Left colon (tissue), 2 donors: ENCODE measurements at regions not wholly inside any gene's neighbourhood (a gene's known extent, or its start where the extent isn't known, plus 50 kb on each side); places are given as distances from the start of the nearest gene placed in this dataset.
"Not testable (repeated sequence)": the region's sequence is repeated elsewhere in the genome, so short reads cannot be mapped to it uniquely, and the experiment has no call there.

ENCODE experiments used
- ATAC-seq: fragments of 200-7000 bp; cut with Tn5 transposase; one replicate; pipeline ENCODE4 v1.9.1; 2020; ENCODE audit warnings: mild to moderate bottlenecking, moderate library complexity
- DNase-seq, 2 donors: peaks; one replicate each; pipeline ENCODE4 v3.0.0-alpha.2; 2020
- intact Hi-C, 2 donors: fragments of 100-400 bp; cut with DNase I in 1 of 2; cut with micrococcal nuclease in 1 of 2; formaldehyde crosslinking; loops; one replicate each; pipeline versions ENCODE4 v1.11.2 to v1.14.0; 2022; cut with DNase I, micrococcal nuclease
- donor health status: DM: no; HTN: no; CAD: no.
- donor health status: DM: yes; HTN: yes; CAD: no.

DNA sequence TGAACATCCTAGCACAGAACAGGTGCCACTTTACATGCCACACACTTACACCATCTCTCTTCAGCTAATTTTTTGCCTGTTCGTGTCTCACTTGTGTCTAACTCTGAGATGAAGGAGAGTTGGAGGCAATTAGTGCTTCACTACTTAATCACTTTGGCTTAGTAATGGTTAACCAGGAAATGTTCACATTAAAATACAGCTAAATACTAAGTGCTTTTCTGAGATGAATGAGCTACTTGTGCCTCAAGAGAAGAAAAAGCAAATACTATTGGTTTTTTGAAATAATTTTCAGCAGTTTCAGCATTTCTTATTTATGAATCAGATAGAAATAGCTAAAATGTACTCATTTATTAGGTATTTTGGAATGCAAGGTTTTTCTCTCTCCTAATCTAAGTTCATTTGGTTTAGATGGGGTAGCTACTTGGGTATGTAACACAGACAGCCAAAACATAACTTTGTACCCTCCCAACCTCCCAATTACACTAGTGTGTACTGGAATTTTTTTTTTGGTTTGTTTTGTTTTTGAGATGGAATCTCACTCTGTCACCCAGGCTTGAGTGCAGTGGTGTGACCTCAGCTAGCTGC, 1474.1 kb upstream of the SEL1L start:
- ATAC-seq: no peak
- intact Hi-C loops: no loop called here
- DNase-seq: no peak

DNA sequence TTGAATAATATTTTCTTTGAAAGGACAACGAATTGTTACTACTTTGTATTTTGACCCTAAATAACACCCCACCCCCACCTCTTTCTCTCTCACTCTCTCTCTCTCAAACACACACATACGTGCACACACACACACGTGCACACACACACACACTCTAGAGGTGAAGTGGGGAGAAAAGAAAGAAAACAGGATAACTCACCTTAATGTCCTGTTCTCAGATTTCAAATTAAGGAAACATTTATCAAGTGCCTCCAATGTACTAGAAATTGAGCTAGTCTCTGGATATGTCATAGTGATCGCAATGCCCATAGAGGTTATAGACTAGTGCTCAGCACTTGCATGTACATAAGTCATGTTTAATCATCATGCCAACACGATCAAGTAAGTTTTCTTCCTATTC, 1483.6 kb upstream of the SEL1L start:
- intact Hi-C loops: no loop called here
- DNase-seq (no peak), ATAC-seq (no peak)

DNA sequence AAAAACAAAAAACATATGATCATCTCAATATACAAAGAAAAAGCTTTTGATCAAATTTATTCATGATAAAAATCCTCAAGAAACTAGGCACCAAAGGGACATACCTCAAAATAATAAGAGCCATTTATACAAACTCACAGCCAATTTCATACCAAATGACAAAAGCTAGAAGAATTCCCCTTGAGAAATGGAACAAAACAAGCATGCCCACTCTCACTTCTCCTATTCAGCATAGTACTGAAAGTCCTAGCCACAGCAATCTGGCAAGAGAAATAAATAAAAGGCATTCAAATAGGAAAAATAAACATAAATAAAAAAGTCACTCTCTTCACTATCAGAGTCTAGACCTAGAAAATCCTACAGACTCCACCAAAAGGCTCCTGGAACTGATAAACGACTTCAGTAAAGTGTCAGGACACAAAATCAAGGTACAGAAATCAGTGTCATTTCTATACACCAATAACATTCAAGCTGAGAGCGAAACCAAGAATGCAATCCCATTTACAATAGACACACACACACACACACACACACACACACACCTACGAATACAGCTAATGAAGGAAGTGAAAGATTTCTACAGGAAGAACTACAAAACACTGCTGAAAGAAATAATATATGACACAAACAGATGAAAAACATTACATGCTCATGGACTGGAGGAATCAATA, 1486.2 kb upstream of the SEL1L start:
- no peak for ATAC-seq
- intact Hi-C loops: no loop called here

DNA sequence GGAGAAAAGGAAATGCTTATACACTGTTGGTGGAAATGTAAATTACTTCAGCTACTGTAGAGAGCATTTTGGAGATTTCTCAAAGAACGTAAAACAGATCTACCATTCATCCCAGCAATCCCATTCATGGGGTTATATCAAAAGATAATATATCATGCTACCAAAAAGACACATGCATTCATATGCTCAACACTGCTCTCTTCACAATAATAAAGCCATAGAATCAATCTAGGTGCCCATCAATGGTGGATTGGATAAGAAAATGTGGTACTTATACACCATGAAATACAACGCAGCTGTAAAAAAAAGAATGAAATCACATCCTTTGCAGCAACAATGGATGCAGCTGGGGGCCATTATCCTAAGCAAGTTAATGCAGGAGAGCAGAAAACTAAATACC, 1487.7 kb upstream of the SEL1L start:
- no peak for DNase-seq
- intact Hi-C loops: no loop called here
- ATAC-seq: no peak

More for the DNA sequence above, 1486.2 kb upstream of the SEL1L start:
- DNase-seq: no peak

DNA sequence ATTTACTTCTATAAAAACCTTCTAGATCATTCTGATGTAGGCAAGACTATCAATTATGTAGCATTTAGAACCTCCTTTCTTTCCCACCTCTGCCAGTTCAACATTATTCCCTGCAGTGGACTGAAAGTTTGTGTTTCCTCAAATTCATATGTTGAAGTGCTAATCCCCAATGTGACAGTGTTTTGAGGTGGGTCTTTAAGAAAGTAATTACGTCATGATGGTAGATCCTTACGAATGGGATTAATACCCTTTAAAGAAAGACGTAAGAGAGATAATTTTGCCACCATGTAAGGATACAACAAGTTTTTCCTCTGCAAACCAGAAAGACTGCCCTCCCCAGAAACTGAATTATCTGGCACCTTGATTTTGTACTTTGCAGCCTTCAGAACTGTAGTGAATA, 1489.7 kb upstream of the SEL1L start:
- intact Hi-C loops: no loop called here
- DNase-seq (no peak), ATAC-seq (no peak)

DNA sequence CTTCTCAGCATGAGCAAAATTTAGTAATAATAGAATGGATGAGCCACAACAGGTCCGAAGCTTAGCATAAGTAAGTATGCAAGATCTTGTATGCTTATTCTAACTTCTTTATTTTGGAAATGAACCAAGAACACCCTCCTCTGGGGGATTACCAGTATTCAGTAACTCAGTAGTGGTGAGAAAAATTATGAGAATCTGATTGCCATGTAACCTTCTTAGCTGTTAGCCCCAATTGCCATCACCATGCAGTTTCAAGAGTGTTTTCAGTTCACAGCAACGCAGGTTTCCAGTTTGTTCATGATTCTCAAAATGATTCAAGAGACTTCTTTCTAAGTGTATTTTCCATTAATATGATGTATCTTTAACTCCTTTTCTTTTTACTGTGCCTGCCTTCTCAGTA, 1507.6 kb upstream of the SEL1L start:
- ATAC-seq (no peak), DNase-seq (no peak)
- intact Hi-C loops: no loop called here

DNA sequence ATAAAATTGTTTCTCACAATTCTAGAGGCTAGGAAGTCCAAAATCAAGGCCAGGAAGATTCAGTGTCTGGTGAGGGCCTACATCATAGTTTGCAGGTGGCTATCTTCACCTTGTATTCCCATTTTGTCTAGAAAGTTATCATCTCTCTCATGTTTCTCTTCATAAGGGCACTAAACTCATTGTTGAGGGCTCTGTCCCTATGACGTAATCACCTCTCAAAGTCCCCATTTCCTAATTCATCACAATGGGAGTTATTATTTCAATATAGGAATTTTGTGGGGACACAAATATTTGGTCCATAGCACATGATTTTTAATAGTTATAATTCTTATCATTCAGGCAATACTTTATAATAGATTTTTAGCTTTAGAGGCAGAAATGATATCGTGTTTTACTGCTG, 1509.2 kb upstream of the SEL1L start:
- ATAC-seq: no peak
- DNase-seq: no peak
- intact Hi-C loops: no loop called here

DNA sequence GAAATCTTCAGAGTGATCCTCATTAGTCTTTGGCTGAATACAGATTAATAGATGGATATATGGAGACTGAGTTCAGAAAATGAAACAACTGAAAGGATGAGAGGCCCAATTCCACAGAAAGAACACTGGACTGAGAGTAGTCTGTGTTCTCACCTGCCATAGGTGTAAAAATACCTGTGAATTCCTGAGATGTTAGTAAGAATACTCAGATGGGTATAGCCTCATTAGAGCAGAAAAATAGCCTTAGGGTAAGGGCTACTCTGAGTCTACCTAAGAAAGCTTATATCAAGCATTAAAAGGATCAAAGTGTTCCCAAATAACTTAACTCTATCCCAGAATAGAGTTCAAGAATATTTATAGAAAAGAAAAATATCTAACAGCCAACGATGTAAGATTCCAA, 1510.3 kb upstream of the SEL1L start:
- intact Hi-C loops: no loop called here
- no peak for DNase-seq
- ATAC-seq: no peak

DNA sequence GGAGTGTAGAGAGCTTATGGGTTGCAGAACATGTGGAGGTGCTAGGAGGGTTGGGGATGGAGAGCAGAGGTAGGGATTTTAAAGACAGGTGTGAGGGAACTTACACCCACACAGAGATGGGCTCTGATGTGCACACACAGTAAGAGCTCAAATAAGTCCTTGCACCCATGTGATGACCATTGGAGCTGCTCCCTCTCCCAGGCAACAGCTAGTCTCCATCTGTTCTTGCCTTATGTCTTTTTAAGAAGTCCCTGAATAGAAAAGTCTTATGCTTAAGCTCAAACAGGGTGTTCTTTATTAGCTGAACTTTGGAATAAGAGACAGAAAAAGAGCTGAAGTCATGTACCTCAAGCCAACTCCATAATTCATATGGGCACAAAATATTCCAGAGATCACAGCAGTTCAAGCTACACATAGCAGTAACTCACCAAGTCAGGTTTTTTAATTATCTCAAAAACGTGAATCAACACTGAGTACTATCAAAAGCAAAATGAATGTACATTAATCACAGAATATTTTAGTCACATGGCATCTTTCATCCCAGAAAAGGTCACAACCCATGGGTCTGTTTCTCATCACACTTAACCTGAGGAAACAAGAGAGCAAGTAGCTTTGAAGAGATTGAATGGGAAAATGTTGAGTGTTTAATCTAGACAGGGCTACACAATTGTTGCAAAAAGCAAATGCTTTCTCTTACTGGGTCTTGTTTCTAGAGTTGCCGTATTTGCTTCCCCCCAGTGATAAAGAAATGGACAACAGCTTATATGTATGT, 1513.6 kb upstream of the SEL1L start:
- intact Hi-C loops: no loop called here
- DNase-seq (no peak), ATAC-seq (no peak)

DNA sequence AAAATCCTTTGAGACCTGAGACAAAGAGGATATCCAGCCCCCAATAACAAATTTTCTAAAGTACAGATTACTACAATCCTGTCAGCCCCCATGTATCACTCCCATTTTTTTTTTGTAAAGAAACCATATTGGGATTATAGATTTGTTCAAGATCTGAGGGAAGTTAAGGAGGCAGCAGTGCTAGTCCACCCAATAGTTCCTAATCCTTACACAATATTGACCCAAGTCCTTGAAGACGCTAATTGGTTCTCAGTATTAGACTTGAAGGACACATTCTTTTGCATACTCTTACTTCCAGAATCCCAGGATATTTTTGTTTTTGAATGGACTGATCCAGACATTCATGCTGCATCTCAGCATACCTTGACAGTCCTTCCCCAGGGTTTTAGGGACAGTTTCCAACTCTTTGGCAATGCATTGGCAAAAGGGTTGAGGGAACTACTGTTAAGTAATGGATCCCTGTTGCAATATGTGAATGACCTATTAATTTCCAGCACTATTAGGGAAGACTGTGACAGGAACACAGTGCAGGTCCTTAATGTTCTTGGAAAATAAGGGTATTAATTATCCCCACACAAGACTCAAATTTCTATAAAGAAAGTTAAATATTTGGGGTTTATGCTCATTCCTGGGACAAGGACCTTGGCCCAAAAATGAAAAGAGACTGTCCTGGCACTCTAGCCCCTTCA, 1519.5 kb upstream of the SEL1L start:
- ATAC-seq: no peak
- no peak for DNase-seq

DNA sequence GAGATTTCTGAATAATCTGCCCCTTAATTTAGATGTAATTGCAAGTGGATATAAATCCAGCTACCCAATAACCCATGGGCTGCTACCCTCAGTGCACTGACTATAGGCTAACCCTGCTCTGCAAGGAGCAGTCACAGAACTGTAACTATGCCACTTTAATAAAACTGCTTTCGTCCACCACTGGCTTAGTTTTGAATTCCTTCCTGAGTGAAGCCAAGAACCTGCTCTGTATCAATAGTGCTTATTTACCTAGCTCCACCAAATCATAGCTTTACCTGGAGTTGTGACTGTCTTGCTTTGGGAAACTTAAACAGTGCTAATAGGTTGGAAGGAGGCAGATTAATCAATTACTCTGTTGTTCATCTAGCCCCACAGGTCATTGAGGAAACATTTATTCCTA, 1524.4 kb upstream of the SEL1L start:
- no peak for ATAC-seq
- DNase-seq: no peak

More for the DNA sequence above, 1519.5 kb upstream of the SEL1L start:
- intact Hi-C loops: no loop called here

DNA sequence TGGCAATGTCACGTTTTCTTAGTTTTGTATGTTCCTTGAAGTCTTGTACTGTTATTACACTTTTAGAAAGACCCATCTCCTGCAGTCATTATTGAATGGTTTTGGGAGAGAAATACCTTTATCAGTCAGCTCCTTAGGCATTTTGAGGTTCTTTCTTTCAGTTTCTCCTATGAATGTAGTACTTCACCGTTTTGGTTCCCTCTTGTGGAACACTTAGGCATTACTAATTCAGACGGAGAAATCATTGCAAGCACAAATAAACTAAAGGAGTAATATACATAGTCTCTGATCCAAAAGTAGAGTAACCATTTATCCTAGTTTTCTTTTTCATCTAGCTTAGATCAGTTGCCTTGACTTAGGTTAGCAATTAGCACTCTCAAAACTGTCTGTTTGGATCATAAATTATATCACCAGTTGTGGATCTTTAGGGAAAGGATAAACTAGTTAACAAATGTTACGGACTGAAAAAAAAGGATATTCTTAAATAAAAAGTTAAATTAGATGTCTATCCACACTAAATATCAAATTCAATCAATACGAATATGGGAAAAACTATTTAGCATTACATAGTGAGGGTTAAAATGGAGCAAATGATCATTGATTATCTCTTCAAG, 1538.3 kb upstream of the SEL1L start:
- no peak for ATAC-seq
- DNase-seq: no peak
- intact Hi-C loops: no loop called here

More for the DNA sequence above, 1524.4 kb upstream of the SEL1L start:
- intact Hi-C loops: no loop called here

DNA sequence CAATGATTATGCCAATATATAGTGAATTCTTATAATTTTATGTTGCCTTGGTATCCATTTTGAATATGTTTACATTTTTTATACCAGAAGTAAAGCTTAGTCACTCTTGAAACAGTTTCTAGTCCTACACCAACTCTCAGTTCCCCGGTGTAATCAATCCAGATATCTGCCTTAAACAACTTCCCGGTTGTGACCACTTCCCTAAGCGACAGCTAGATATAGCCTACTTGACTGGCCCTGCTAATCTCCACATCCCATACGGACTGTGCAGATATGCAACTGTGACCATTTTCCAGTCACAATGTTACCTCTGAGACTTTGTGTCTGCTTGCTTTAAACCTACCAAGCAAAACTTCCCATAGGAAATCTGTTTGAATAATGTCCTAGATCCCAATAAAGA, 1551.5 kb upstream of the SEL1L start:
- no peak for ATAC-seq
- no peak for DNase-seq
- intact Hi-C loops: no loop called here

DNA sequence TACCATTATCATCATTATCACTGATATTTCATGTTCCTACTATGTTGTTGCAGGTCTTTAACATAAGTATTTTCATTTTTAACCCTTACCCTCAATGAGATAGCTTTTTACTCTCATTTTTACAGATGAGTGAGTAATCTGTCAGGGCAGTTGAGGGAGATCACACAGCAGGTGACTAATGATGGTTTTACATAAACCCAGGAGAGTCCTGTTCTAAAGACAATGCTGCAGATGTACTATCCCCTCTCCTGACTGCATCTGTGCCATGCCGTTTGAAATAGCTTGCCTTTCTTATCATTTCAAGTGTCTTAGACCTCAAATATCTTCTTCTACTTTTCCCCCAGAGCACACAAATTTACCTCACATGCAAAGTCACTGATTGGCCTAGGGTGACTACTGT, 1552.1 kb upstream of the SEL1L start:
- intact Hi-C loops: no loop called here
- no peak for DNase-seq
- no peak for ATAC-seq

DNA sequence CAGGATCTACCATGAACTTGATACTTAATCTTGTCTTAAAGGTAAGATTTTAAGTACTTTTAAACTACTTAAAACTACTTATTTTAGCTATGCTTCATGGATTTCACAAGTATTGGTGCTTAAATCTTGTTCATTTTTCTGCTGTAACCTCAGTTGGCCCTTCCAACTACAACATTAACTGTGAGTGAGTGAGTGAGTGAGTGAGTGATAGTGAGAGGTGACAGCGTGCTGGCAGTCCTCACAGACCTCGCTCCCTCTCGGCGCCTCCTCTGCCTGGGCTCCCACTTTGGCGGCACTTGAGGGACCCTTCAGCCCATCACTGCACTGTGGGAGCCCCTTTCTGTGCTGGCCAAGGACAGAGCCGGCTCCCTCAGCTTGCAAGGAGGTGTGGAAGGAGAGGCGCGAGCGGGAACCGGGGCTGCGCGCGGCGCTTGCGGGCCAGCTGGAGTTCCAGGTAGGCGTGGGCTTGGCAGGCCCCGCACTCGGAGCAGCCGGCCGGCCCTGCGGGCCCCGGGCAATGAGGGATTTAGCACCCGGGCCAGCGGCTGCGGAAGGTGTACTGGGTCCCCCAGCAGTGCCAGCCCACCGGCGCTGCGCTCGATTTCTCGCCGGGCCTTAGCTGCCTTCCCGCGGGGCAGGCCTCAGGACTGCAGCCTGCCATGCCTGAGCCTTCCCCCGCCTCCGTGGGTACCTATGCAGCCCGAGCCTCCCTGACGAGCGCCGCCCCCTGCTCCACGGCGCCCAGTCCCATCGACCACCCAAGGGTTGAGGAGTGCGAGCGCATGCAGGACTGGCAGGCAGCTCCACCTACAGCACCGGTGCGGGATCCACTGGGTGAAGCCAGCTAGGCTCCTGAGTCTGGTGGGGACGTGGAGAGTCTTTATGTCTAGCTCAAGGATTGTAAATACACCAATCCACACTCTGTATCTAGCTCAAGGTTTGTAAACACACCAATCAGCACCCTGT, 1558.6 kb upstream of the SEL1L start:
- DNase-seq, ATAC-seq, intact Hi-C loops: not testable (repeated sequence)

DNA sequence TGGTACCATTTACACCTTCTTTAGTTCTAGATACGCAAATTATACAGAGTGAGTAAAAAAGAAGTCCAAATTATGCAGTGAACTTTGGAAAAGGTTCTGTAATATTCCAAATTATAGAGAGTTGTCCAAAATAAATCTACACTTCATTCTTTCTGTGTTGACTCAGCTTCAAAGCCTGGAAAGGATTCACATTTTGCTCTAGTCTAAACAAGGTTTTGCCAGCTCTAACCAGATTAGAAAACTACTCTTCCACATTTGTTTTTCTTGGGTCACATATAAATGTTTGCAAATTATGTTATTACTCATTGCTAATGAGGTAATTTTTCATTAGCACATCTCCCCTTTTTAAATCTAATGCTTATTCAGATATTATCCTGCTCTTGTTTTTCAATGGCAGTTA, 1562.4 kb upstream of the SEL1L start:
- intact Hi-C loops: no loop called here
- no peak for ATAC-seq
- no peak for DNase-seq

DNA sequence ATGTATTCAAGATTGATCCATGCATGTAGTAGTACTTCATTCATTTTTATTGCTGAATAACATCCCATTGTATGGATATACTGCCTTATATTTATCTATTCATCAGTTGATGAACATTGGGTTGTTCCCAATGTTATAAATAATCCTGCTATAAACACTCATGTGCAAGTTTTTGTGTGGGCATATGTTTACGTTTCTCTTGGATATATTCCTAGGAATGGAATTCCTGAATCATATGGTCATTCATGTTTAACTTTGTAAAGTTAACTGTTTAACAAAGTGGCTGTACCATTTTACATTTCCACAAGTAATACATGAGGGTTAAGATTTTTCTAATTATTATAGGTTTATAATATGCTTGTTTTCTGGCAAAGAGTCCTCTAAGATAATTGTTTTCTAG, 1568.2 kb upstream of the SEL1L start:
- ATAC-seq: no peak
- intact Hi-C loops: no loop called here
- DNase-seq: no peak

DNA sequence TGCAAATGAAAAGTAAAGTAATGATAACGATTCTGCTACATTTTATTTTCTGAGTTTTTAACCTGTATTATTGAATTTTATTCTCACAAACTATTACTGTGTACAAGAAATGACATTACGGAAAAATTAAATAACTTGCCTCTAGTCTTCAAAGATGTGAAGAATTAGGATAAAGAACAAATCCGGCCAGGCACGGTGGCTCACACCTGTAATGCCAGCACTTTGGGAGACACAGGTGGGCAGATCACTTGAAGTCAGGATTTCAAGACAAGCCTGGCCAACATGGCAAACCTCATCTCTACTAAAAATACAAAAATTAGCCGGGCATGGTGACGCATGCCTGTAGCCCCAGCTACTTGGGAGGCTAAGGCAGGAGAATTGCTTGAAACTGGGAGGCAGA, 1584.4 kb upstream of the SEL1L start:
- ATAC-seq: no peak
- no peak for DNase-seq
- intact Hi-C loops: no loop called here
